ENCODE measurements at regions not wholly inside any gene's neighbourhood (a gene's known extent, or its start where the extent isn't known, plus 50 kb on each side); places are given as distances from the start of the nearest gene placed in this dataset.

GRCh38 chr20:19012676-19013075, 199.1 kb downstream of the SCP2D1 start:
- DNase-seq (ENCODE audit: low spot score) = no peak
- TF ChIP-seq, protein P1, sequence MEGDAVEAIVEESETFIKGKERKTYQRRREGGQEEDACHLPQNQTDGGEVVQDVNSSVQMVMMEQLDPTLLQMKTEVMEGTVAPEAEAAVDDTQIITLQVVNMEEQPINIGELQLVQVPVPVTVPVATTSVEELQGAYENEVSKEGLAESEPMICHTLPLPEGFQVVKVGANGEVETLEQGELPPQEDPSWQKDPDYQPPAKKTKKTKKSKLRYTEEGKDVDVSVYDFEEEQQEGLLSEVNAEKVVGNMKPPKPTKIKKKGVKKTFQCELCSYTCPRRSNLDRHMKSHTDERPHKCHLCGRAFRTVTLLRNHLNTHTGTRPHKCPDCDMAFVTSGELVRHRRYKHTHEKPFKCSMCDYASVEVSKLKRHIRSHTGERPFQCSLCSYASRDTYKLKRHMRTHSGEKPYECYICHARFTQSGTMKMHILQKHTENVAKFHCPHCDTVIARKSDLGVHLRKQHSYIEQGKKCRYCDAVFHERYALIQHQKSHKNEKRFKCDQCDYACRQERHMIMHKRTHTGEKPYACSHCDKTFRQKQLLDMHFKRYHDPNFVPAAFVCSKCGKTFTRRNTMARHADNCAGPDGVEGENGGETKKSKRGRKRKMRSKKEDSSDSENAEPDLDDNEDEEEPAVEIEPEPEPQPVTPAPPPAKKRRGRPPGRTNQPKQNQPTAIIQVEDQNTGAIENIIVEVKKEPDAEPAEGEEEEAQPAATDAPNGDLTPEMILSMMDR (IDR thresholded peaks at IDR 0.05; ENCODE audit: extremely low read depth, missing control alignments) = no peak

DNA sequence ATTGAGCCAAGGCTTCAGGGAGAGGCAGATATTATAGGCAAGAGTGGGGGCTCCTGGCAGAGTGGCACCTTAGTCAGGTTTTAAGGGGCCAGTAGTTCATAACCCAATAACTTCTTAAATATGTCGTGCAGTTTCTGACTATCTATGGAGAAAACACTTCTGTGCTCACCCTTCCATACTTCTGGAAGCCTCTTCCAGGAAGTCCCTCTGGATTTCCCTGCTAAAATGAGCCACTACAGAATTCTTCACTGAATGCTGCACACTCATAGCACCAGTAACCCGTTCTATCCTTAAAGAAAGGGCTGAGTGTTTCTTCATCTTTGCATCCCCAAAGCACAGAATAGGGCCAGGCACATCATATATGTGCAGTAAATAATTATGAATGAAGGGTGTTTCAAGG, 198.5 kb upstream of the SLC24A3 start:
- DNase-seq (ENCODE audit: low spot score) = no peak
- TF ChIP-seq, protein P1 (IDR thresholded peaks at IDR 0.05; ENCODE audit: extremely low read depth, missing control alignments) = no peak

- DNase-seq (ENCODE audit: low spot score) = no peak
- TF ChIP-seq, protein P1 (IDR thresholded peaks at IDR 0.05; ENCODE audit: extremely low read depth, missing control alignments) = no peak
Observed at GRCh38 chr20:19015351-19016139, 196.9 kb upstream of the SLC24A3 start.

GRCh38 chr20:19016140-19016497, 196.3 kb upstream of the SLC24A3 start:
- DNase-seq (ENCODE audit: low spot score) = no peak
- TF ChIP-seq, protein P1 (IDR thresholded peaks at IDR 0.05; ENCODE audit: extremely low read depth, missing control alignments) = no peak

DNA sequence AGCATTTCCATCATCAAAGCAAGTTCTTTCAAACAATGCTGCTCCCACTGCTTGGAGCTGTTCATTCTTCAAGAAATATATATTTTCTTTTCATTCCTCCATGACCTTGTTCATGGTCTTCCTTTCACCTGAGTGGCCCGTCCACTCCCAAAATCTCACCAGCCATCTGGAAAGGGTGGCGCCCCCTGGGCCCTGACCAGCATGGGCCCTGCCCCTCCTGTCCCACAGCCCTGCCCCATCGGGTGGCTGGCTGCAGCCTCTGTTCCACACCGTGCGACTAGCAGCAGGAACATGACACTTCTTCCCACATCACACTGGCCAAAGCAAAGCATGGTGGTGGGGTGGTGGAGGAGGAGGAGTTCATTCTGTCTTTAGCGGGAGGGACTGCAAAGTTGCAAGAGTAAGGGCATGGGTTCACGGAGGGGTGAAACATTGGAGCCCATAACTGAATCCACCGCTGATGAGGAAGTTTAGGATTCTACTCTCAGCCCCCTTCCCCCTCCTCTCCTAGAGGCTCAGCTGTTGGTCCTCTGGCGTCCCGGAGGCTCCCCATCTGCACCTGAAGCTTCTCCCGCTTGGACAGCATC, 195.2 kb upstream of the SLC24A3 start:
- DNase-seq (ENCODE audit: low spot score) = no peak
- TF ChIP-seq, protein P1 (IDR thresholded peaks at IDR 0.05; ENCODE audit: extremely low read depth, missing control alignments) = no peak

- TF ChIP-seq, protein P1 (IDR thresholded peaks at IDR 0.05; ENCODE audit: extremely low read depth, missing control alignments) = no peak
- no peak for DNase-seq (ENCODE audit: low spot score)
Observed at GRCh38 chr20:19018881-19019280, 193.6 kb upstream of the SLC24A3 start.

DNA sequence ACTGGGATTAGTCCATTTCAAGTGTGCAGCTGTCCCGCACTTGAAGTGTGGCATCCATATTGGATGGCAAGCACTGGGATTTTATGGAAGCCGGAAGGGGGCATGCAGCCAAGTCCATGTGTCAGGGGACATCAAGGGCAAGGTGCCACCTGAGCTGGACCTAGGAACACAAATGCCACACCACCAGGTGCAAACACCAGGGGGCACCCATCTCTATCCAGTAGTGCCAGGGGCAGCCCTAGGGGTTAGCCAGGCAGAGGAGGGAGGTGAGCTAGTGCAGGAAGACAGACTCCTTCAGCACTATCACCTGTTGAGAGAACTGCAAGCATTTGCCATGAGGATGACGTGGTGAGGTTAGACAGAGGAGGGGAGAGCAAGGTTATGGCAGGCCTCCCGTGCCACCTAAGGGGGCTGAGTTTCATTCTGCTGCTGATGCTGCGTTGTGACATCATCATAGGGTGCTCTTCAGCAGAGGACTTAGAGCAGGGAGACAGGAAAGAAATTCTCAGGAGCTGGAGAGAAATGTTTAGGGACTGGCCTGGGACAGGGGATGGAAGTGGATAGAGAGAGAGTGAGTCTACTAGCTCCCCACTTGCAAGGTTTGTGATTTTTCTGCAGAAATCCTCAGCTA, 192.6 kb upstream of the SLC24A3 start:
- TF ChIP-seq, protein P1 (IDR thresholded peaks at IDR 0.05; ENCODE audit: extremely low read depth, missing control alignments) = no peak
- no peak for DNase-seq (ENCODE audit: low spot score)

Measured in GM20000 (cell line).